ENCODE measurements at regions not wholly inside any gene's neighbourhood (a gene's known extent, or its start where the extent isn't known, plus 50 kb on each side); places are given as distances from the start of the nearest gene placed in this dataset.
A peak's percentile ranks its signal among the peaks of the same experiment; 100 is the strongest.

DNA sequence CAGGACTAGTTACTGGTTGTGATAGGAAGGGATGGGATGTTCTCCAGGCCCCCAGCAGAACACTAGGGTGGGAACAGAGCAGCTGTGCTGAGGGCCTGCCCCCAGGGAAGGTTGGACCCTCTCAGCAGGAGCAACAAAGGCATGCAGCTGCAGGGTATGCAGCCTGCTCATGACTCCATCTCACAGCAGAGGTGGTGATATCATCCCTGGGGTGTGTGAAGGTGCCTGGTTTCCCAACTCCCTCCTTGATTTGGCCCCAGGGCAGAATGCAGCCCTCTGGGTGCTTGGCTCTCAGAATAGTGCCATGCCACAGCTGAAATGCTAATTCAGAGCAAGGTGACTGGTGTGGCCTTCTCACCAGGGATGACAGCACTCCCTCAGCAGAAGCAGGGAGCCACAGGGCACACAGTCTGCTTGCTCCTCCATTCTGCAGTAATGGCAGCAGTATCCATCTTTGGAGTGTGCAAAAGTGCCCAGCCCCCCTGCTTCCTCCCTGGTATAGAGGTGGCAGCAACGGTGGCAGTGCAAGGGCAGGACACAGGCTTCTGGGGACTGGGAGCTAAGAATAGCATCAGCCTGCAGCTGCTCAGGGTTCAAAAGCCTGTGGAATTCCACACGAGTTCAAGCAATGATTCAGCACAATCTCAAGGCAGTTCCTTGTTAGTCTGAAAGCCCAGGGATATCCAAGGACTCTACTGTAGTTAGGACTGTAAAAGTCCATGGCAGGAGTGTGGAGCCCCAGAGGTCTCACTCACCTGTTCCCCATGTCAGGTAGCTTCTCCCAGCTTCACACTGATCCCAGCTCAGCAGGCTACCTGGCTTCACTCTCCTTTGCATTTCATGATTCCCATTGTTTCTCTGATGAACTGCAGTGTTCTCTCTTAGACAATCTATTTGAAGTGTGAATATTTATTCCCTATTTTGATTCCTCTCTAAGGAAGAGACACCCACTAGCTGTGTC lies 298.1 kb upstream of the FOXG1 start:
- H3K9me3 Mint-ChIP-seq, result peaks cover 2 to 26% (median 9%) of the 10 kb centered on the region in 7 donors
- no peaks in the 10 kb centered on the region for H3K36me3 Mint-ChIP-seq
- no peak for ATAC-seq (ENCODE audit: low read depth in 2 of 2)
- no peak for DNase-seq
- no peaks in the 10 kb centered on the region for H3K27me3 Mint-ChIP-seq
- no peak overlapping the region for H3K27ac Mint-ChIP-seq
- H3K4me3 Mint-ChIP-seq, result no peak overlapping the region
- H3K4me1 Mint-ChIP-seq, result no peaks in the 10 kb centered on the region

DNA sequence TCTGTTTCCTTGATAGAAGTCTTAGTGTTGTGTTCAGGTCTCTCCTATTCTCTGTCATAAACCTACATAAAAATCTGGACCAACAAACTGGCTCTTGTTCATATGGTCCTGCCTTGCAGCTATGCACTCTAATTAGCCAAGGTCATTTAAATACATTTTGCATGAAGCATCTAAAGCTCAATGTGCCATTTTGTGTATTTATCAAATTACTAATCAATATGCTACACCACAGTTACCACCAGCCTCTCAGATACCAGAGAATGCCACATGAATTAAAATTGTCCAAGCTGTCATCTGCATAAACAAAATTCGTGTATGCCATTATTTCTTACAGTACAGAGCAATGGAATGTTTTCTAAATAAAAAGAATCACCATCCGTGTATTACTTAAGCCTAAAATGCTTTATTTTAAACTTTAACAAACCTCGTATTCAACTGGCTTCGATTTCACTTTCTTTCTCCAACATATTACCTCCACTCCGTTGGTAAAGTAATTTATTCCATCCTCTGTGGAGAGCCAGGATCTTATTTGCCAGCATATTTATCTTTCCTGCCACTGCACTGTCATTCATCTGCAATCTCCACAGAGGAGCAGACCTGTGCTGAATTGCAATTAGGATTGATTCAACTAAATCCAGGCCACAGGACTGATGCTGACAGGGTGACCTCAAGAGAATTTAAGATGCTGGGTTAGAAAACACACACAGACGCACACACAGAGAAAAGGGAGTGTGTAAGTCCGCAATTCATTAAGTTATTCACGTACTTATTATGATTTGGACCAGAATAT lies 284.1 kb upstream of the FOXG1 start:
- no peak overlapping the region for H3K4me3 Mint-ChIP-seq
- no peak overlapping the region for H3K27ac Mint-ChIP-seq
- no peaks in the 10 kb centered on the region for H3K4me1 Mint-ChIP-seq
- H3K36me3 Mint-ChIP-seq, result no peaks in the 10 kb centered on the region
- no peaks in the 10 kb centered on the region for H3K27me3 Mint-ChIP-seq
- ATAC-seq (ENCODE audit: low read depth in 2 of 2), result no peak
- peaks cover 0 to 1% (median 0%) of the 10 kb centered on the region in 7 donors for H3K9me3 Mint-ChIP-seq
- DNase-seq, result no peak

DNA sequence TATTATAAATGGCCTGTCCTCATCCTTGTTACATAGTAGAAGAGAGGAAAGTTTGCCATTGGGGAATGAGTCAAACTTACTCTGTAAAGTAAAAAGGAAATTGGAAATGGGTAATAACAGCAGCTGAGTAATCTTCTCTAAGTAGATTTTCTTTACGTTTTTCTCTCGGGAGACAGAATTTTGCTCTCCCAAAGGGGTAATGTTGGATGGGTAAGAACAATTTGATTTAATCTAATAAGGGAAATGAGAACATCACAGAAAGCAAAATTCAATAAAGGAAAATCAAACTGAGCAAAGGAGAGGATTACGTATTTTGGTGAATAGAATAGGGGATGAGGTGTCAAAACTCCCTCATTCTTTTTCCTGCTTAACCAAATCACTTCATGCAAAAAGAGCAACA lies 283.1 kb upstream of the FOXG1 start:
- H3K36me3 Mint-ChIP-seq, result no peaks in the 10 kb centered on the region
- ATAC-seq (ENCODE audit: low read depth in 2 of 2), result no peak
- H3K4me3 Mint-ChIP-seq, result no peak overlapping the region
- no peaks in the 10 kb centered on the region for H3K27me3 Mint-ChIP-seq
- no peaks in the 10 kb centered on the region for H3K4me1 Mint-ChIP-seq
- peaks cover 0 to 8% (median 0%) of the 10 kb centered on the region in 7 donors for H3K9me3 Mint-ChIP-seq
- DNase-seq, result no peak
- no peak overlapping the region for H3K27ac Mint-ChIP-seq

- ATAC-seq (ENCODE audit: low read depth in 2 of 2), result no peak
- H3K4me1 Mint-ChIP-seq, result no peaks in the 10 kb centered on the region
- no peak overlapping the region for H3K27ac Mint-ChIP-seq
- no peaks in the 10 kb centered on the region for H3K36me3 Mint-ChIP-seq
- DNase-seq, result no peak
- no peaks in the 10 kb centered on the region for H3K27me3 Mint-ChIP-seq
- peaks cover 0 to 8% (median under 1%) of the 10 kb centered on the region in 7 donors for H3K9me3 Mint-ChIP-seq
- H3K4me3 Mint-ChIP-seq, result no peak overlapping the region
These were observed 277.9 kb upstream of the FOXG1 start for GRCh38 chr14:28488684-28489083.

GRCh38 chr14:28493516-28493915 lies 273.1 kb upstream of the FOXG1 start:
- Mint-ChIP-seq H3K36me3 (no peaks in the 10 kb centered on the region), H3K9me3 (peaks cover 0 to 10% (median 4%) of the 10 kb centered on the region in 7 donors), H3K4me3 (no peak overlapping the region), H3K4me1 (no peaks in the 10 kb centered on the region), H3K27me3 (no peaks in the 10 kb centered on the region), H3K27ac (no peak overlapping the region)
- DNase-seq, result no peak
- ATAC-seq (ENCODE audit: low read depth in 2 of 2), result no peak

DNA sequence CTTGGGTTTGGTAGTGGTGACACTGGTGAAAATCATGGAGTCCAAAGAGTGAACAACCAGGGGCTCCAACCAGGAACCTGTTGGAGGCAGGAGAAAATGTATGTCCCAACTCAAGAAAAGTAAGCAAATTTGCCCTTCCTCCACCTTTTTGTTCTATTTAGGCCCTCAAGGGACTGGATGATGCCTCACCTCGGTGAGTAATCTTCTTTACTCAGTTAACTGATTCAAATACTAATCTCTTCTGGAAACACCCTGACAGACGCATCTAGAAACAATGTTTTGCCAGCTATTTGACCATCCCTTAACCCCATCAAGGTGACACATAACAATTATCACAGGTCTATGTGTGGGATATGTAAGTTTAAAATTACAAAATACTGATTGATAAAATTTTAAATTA lies 272.4 kb upstream of the FOXG1 start:
- Mint-ChIP-seq H3K4me3 (no peak overlapping the region), H3K27me3 (no peaks in the 10 kb centered on the region), H3K27ac (no peak overlapping the region), H3K9me3 (peaks cover 0 to 10% (median 3%) of the 10 kb centered on the region in 7 donors), H3K4me1 (no peaks in the 10 kb centered on the region), H3K36me3 (no peaks in the 10 kb centered on the region)
- ATAC-seq (ENCODE audit: low read depth in 2 of 2) (no peak), DNase-seq (no peak)

DNA sequence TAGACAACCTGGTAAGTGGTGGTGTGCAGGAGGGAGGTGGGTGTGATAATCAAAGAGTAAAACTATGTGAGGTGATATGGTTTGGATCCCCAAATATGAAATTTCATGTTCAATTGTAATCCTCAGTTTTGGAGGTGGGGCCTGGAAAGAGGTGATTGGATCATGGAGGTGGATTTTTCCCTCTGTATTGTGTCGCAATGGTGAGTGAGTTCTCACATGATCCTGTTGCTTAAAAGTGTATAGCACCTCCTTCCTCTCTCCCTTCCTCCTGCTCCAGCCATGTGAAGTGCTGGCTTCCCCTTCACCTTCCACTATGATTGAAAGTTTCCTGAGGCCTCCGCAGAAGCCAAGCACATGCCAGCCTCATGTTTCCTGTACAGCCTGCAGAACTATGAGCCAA lies 270.2 kb upstream of the FOXG1 start:
- H3K4me3 Mint-ChIP-seq, result no peak overlapping the region
- H3K36me3 Mint-ChIP-seq, result no peaks in the 10 kb centered on the region
- peaks cover 0 to 11% (median 7%) of the 10 kb centered on the region in 7 donors for H3K9me3 Mint-ChIP-seq
- no peak for DNase-seq
- H3K27me3 Mint-ChIP-seq, result no peaks in the 10 kb centered on the region
- H3K4me1 Mint-ChIP-seq, result no peaks in the 10 kb centered on the region
- peak overlapping the region in 1 of 6 donors; percentile 79 for H3K27ac Mint-ChIP-seq
- no peak for ATAC-seq (ENCODE audit: low read depth in 2 of 2)

GRCh38 chr14:28502517-28502916 lies 264.1 kb upstream of the FOXG1 start:
- Mint-ChIP-seq H3K4me3 (no peak overlapping the region), H3K27ac (no peak overlapping the region), H3K27me3 (no peaks in the 10 kb centered on the region), H3K9me3 (peaks cover 0 to 15% (median 9%) of the 10 kb centered on the region in 7 donors), H3K4me1 (no peaks in the 10 kb centered on the region), H3K36me3 (no peaks in the 10 kb centered on the region)
- no peak for ATAC-seq (ENCODE audit: low read depth in 2 of 2)
- no peak for DNase-seq

- no peaks in the 10 kb centered on the region for H3K27me3 Mint-ChIP-seq
- DNase-seq, result no peak
- H3K4me1 Mint-ChIP-seq, result no peaks in the 10 kb centered on the region
- H3K4me3 Mint-ChIP-seq, result no peak overlapping the region
- no peaks in the 10 kb centered on the region for H3K36me3 Mint-ChIP-seq
- peaks cover 2 to 7% (median 4%) of the 10 kb centered on the region in 7 donors for H3K9me3 Mint-ChIP-seq
- no peak for ATAC-seq (ENCODE audit: low read depth in 2 of 2)
- no peak overlapping the region for H3K27ac Mint-ChIP-seq
These were observed 251.0 kb upstream of the FOXG1 start for GRCh38 chr14:28515571-28515970.

GRCh38 chr14:28536889-28537288 lies 229.7 kb upstream of the FOXG1 start:
- Mint-ChIP-seq H3K4me3 (no peak overlapping the region), H3K9me3 (peaks cover 10 to 38% (median 18%) of the 10 kb centered on the region in 7 donors), H3K4me1 (no peaks in the 10 kb centered on the region), H3K27ac (no peak overlapping the region), H3K27me3 (no peaks in the 10 kb centered on the region), H3K36me3 (peaks cover 0 to 8% of the 10 kb centered on the region in 2 donors)
- ATAC-seq (ENCODE audit: low read depth in 2 of 2) (no peak), DNase-seq (no peak)

GRCh38 chr14:28542040-28542439 lies 224.5 kb upstream of the FOXG1 start:
- Mint-ChIP-seq H3K27me3 (no peaks in the 10 kb centered on the region), H3K36me3 (peaks cover 0 to 8% of the 10 kb centered on the region in 2 donors), H3K27ac (peak overlapping the region in 1 of 6 donors; percentile 4), H3K4me3 (no peak overlapping the region), H3K4me1 (no peaks in the 10 kb centered on the region), H3K9me3 (peaks cover 9 to 26% (median 15%) of the 10 kb centered on the region in 7 donors)
- ATAC-seq (ENCODE audit: low read depth in 2 of 2) (no peak), DNase-seq (no peak)

GRCh38 chr14:28565345-28565744 lies 201.2 kb upstream of the FOXG1 start:
- Mint-ChIP-seq H3K4me1 (no peaks in the 10 kb centered on the region), H3K4me3 (no peak overlapping the region), H3K9me3 (peaks cover 0 to 2% (median 0%) of the 10 kb centered on the region in 7 donors), H3K27ac (no peak overlapping the region), H3K36me3 (no peaks in the 10 kb centered on the region), H3K27me3 (no peaks in the 10 kb centered on the region)
- no peak for DNase-seq
- no peak for ATAC-seq (ENCODE audit: low read depth in 2 of 2)

GRCh38 chr14:28570391-28570790 lies 196.2 kb upstream of the FOXG1 start:
- H3K9me3 Mint-ChIP-seq, result peaks cover 0 to 13% (median 4%) of the 10 kb centered on the region in 7 donors
- ATAC-seq (ENCODE audit: low read depth in 2 of 2) (no peak), DNase-seq (no peak)
- peaks cover 0 to 7% of the 10 kb centered on the region in 2 donors for H3K36me3 Mint-ChIP-seq
- no peaks in the 10 kb centered on the region for H3K4me1 Mint-ChIP-seq
- H3K27me3 Mint-ChIP-seq, result no peaks in the 10 kb centered on the region
- H3K27ac Mint-ChIP-seq, result no peak overlapping the region
- H3K4me3 Mint-ChIP-seq, result no peak overlapping the region

- DNase-seq (no peak), ATAC-seq (ENCODE audit: low read depth in 2 of 2) (no peak)
- peaks cover 0 to 13% (median 4%) of the 10 kb centered on the region in 7 donors for H3K9me3 Mint-ChIP-seq
- H3K4me1 Mint-ChIP-seq, result no peaks in the 10 kb centered on the region
- no peaks in the 10 kb centered on the region for H3K27me3 Mint-ChIP-seq
- no peak overlapping the region for H3K27ac Mint-ChIP-seq
- H3K4me3 Mint-ChIP-seq, result no peak overlapping the region
- peaks cover 0 to 7% of the 10 kb centered on the region in 2 donors for H3K36me3 Mint-ChIP-seq
These were observed 195.0 kb upstream of the FOXG1 start for GRCh38 chr14:28571636-28572035.

Data from naive B cell (primary cell).